ENCODE measurements at regions not wholly inside any gene's neighbourhood (a gene's known extent, or its start where the extent isn't known, plus 50 kb on each side); places are given as distances from the start of the nearest gene placed in this dataset.

DNA sequence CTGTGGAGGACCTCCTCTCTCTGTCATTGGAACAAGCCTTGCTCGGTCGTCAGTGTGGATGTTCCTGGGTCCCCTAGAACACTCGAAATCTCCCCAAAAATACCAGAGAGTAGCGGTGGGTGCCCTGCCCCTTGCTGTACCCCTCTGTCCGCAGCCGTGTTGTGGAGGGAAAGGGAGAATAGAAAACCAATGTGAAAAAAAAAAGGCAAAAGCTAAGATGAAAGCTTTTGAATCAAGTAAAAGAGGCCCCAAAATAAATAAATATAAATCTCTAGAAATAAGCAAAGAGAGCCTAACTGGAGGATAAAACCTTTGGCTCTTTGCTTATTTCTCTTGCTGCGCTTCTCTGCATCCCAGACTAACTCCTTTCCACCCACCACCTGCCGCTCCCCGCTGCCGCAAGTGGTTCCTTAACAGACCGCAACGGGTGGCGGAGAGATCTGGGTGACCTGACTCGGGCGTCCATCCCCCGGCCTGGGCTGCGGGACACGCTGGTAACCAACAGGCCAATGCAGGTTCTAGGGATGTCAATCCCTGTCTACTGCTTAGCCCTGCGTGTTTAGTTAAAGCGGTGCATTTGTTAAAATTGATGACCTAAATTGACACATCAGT, 110.0 kb downstream of the GPX5 start:
- TF ChIP-seq POLR2A (IDR thresholded peaks at IDR 0.05): no peak
- TF ChIP-seq, protein P1, sequence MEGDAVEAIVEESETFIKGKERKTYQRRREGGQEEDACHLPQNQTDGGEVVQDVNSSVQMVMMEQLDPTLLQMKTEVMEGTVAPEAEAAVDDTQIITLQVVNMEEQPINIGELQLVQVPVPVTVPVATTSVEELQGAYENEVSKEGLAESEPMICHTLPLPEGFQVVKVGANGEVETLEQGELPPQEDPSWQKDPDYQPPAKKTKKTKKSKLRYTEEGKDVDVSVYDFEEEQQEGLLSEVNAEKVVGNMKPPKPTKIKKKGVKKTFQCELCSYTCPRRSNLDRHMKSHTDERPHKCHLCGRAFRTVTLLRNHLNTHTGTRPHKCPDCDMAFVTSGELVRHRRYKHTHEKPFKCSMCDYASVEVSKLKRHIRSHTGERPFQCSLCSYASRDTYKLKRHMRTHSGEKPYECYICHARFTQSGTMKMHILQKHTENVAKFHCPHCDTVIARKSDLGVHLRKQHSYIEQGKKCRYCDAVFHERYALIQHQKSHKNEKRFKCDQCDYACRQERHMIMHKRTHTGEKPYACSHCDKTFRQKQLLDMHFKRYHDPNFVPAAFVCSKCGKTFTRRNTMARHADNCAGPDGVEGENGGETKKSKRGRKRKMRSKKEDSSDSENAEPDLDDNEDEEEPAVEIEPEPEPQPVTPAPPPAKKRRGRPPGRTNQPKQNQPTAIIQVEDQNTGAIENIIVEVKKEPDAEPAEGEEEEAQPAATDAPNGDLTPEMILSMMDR (IDR thresholded peaks at IDR 0.05): no peak

Measured in right lobe of liver (tissue), 4 donors.